ENCODE measurements at regions not wholly inside any gene's neighbourhood (a gene's known extent, or its start where the extent isn't known, plus 50 kb on each side); places are given as distances from the start of the nearest gene placed in this dataset.
"Not testable (repeated sequence)": the region's sequence is repeated elsewhere in the genome, so short reads cannot be mapped to it uniquely, and the experiment has no call there.

DNA sequence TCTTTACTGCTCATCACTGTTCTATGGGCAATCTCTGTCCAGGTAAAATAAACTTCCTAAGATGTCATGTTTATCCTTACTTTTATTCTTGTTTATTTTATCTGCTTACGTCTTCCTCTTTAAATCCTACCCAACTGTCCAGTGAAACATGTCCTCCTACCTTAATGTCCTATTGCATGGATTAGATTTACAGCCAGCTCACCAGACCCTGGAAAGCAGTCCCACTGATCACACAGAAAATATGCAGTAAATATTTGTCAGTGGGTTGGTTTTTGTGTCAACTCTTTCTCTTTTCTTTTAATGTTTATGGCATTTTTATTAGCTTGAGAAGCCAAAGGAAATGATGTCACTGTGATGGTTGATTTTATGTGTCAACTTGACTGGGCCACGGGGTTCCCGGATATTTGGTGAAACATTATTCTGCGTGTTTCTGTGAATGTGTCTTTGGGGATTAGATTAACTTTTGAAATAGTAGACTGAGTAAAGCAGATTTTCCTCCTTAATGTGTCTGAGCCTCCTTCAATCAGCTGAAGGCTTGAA is 258.3 kb downstream of the SRGAP2C start:
- Histone ChIP-seq H4K8ac (ENCODE audit: low read depth, low read length) (no peak overlapping the region), H3K18ac (ENCODE audit: low read length) (no peak overlapping the region), H2BK12ac (ENCODE audit: low read length) (no peak overlapping the region), H3K79me1 (ENCODE audit: low read depth, low read length) (no peaks in the 10 kb centered on the region), H3K36me3 (replicated peaks in 1 of 2; ENCODE audit: control insufficient read depth in 2 of 2, insufficient read depth in 2 of 2, low read length in 2 of 2) (no peaks in the 10 kb centered on the region), H3K4ac (ENCODE audit: low read length) (no peak overlapping the region), H3K4me3 (ENCODE audit: low read length in 2 of 2) (no peak overlapping the region), H3K27ac (replicated peaks; ENCODE audit: low read length) (no peak overlapping the region), H2AFZ (ENCODE audit: low read length) (no peak overlapping the region), H3K9ac (ENCODE audit: low read depth, low read length, poor library complexity) (no peak overlapping the region), H4K91ac (ENCODE audit: low read depth, low read length, poor library complexity) (no peak overlapping the region), H2BK120ac (ENCODE audit: low read depth, low read length) (no peak overlapping the region), H2BK15ac (ENCODE audit: low read length) (no peak overlapping the region), H3K9me3 (replicated peaks in 1 of 2; ENCODE audit: control insufficient read depth in 2 of 2, insufficient read depth in 1 of 2, low read depth in 1 of 2, low read length in 2 of 2) (no peaks in the 10 kb centered on the region), H3K4me1 (ENCODE audit: control insufficient read depth in 2 of 2, insufficient read depth in 1 of 2, low read depth in 1 of 2, low read length in 2 of 2) (no peaks in the 10 kb centered on the region), H3K4me2 (ENCODE audit: insufficient read depth, low read length, poor library complexity, severe bottlenecking) (no peak overlapping the region), H2BK5ac (ENCODE audit: low read length) (no peak overlapping the region), H3K14ac (ENCODE audit: low read length) (no peak overlapping the region), H3K27me3 (ENCODE audit: control insufficient read depth in 3 of 3, insufficient read depth in 3 of 3, low read depth in 1 of 3, low read length in 3 of 3) (no peaks in the 10 kb centered on the region), H3K23ac (ENCODE audit: low read depth, low read length, poor library complexity) (no peak overlapping the region), H2AK5ac (ENCODE audit: low read depth, low read length) (no peak overlapping the region)
- DNase-seq (ENCODE audit: low spot score): no peak
- no CpG with 5 or more reads among the region's 4 CpGs for WGBS, 2 donors (ENCODE audit: extremely low coverage in 2 of 2, insufficient read length in 2 of 2, insufficient replicate concordance in 1 of 2)

DNA sequence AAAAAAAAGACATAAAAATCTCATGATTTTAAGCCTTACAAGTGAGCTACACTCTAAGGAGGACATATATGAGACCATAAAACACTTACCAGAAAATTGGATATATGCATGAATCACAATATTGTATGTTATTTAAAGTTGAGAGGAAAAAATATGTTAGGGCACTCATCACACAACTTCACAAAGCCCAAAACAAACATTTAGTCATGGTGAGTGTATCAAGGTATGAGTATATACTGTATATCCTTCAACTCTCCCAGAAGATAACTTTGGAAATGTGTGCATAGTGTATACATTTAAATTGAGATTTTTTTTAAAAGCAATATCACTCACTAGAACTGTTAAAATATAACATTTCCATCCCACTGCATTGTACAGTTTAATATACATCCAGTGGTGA is 259.3 kb downstream of the SRGAP2C start:
- no peak overlapping the region for H2BK12ac ChIP-seq (ENCODE audit: low read length)
- H3K4me1 ChIP-seq (ENCODE audit: control insufficient read depth in 2 of 2, insufficient read depth in 1 of 2, low read depth in 1 of 2, low read length in 2 of 2): no peaks in the 10 kb centered on the region
- no peak overlapping the region for H3K27ac ChIP-seq (replicated peaks; ENCODE audit: low read length)
- no peak overlapping the region for H3K4me3 ChIP-seq (ENCODE audit: low read length in 2 of 2)
- no peak overlapping the region for H3K23ac ChIP-seq (ENCODE audit: low read depth, low read length, poor library complexity)
- H3K4me2 ChIP-seq (ENCODE audit: insufficient read depth, low read length, poor library complexity, severe bottlenecking): no peak overlapping the region
- H3K4ac ChIP-seq (ENCODE audit: low read length): no peak overlapping the region
- H3K18ac ChIP-seq (ENCODE audit: low read length): no peak overlapping the region
- H2BK120ac ChIP-seq (ENCODE audit: low read depth, low read length): no peak overlapping the region
- H3K27me3 ChIP-seq (ENCODE audit: control insufficient read depth in 3 of 3, insufficient read depth in 3 of 3, low read depth in 1 of 3, low read length in 3 of 3): no peaks in the 10 kb centered on the region
- H2AFZ ChIP-seq (ENCODE audit: low read length): no peak overlapping the region
- no peaks in the 10 kb centered on the region for H3K79me1 ChIP-seq (ENCODE audit: low read depth, low read length)
- no peak for DNase-seq (ENCODE audit: low spot score)
- H3K14ac ChIP-seq (ENCODE audit: low read length): no peak overlapping the region
- H4K91ac ChIP-seq (ENCODE audit: low read depth, low read length, poor library complexity): no peak overlapping the region
- H3K9ac ChIP-seq (ENCODE audit: low read depth, low read length, poor library complexity): no peak overlapping the region
- no peak overlapping the region for H2AK5ac ChIP-seq (ENCODE audit: low read depth, low read length)
- H3K36me3 ChIP-seq (replicated peaks in 1 of 2; ENCODE audit: control insufficient read depth in 2 of 2, insufficient read depth in 2 of 2, low read length in 2 of 2): no peaks in the 10 kb centered on the region
- H4K8ac ChIP-seq (ENCODE audit: low read depth, low read length): no peak overlapping the region
- no peak overlapping the region for H2BK5ac ChIP-seq (ENCODE audit: low read length)
- H2BK15ac ChIP-seq (ENCODE audit: low read length): no peak overlapping the region
- no peaks in the 10 kb centered on the region for H3K9me3 ChIP-seq (replicated peaks in 1 of 2; ENCODE audit: control insufficient read depth in 2 of 2, insufficient read depth in 1 of 2, low read depth in 1 of 2, low read length in 2 of 2)

DNA sequence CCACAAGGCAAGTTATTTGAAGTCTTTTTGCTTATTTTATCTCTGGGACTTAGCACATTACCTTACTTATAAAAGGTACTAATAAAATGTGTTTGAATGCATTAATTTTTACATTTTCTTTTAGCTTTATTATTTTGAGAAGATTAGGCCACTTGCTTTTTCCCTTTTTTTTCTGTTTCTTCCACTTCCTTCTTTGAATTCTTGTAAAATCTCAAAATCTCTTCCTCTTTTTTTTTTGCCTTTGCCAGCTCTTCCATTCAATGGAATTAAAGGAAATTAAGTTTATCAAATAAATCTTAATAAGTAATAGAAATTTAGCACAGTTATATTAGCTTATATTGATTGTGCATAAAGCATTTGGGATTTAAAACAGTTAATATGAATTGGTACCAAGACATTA is 260.9 kb downstream of the SRGAP2C start:
- H3K36me3 ChIP-seq (replicated peaks in 1 of 2; ENCODE audit: control insufficient read depth in 2 of 2, insufficient read depth in 2 of 2, low read length in 2 of 2): no peaks in the 10 kb centered on the region
- DNase-seq (ENCODE audit: low spot score): no peak
- no peaks in the 10 kb centered on the region for H3K4me1 ChIP-seq (ENCODE audit: control insufficient read depth in 2 of 2, insufficient read depth in 1 of 2, low read depth in 1 of 2, low read length in 2 of 2)

DNA sequence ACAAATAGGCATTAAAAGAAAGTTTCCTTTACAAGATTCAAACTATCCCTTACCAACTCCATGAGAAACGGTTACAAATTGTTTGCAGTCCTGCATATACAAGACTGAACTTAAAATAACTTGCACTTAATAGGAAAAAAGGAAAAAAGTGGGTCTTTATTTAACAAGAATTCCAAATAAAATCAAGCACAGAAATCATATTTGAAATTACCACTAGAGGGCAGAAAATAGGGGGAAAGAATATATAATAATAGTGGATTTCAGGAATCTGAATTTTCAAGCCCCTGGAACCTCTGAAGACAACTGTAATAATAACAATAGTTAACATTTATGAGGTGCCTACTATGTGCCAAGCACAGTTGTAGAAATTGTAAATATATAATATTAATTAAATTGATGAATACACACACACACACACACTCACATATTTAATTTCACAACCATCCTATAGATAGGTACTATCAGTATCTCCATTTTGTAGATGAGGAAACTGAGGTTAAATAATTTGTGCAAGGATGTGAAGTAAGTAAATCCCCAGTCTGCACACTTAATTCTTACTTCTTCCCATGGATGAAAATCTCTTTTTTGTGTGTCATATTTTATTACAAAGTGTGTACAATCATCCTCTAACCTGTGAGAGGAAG is 262.6 kb downstream of the SRGAP2C start:
- H2BK15ac ChIP-seq (ENCODE audit: low read length); H3K36me3 ChIP-seq (replicated peaks in 1 of 2; ENCODE audit: control insufficient read depth in 2 of 2, insufficient read depth in 2 of 2, low read length in 2 of 2); H3K4me2 ChIP-seq (ENCODE audit: insufficient read depth, low read length, poor library complexity, severe bottlenecking); H2AK5ac ChIP-seq (ENCODE audit: low read depth, low read length); H3K4ac ChIP-seq (ENCODE audit: low read length); H3K9me3 ChIP-seq (replicated peaks in 1 of 2; ENCODE audit: control insufficient read depth in 2 of 2, insufficient read depth in 1 of 2, low read depth in 1 of 2, low read length in 2 of 2); H3K27me3 ChIP-seq (ENCODE audit: control insufficient read depth in 3 of 3, insufficient read depth in 3 of 3, low read depth in 1 of 3, low read length in 3 of 3); H2BK120ac ChIP-seq (ENCODE audit: low read depth, low read length); H3K18ac ChIP-seq (ENCODE audit: low read length); H3K79me1 ChIP-seq (ENCODE audit: low read depth, low read length); H3K9ac ChIP-seq (ENCODE audit: low read depth, low read length, poor library complexity); H3K14ac ChIP-seq (ENCODE audit: low read length); DNase-seq (ENCODE audit: low spot score); H3K23ac ChIP-seq (ENCODE audit: low read depth, low read length, poor library complexity); H2BK12ac ChIP-seq (ENCODE audit: low read length); H3K27ac ChIP-seq (replicated peaks; ENCODE audit: low read length); H2BK5ac ChIP-seq (ENCODE audit: low read length); H3K4me1 ChIP-seq (ENCODE audit: control insufficient read depth in 2 of 2, insufficient read depth in 1 of 2, low read depth in 1 of 2, low read length in 2 of 2); H4K8ac ChIP-seq (ENCODE audit: low read depth, low read length); H4K91ac ChIP-seq (ENCODE audit: low read depth, low read length, poor library complexity); H3K4me3 ChIP-seq (ENCODE audit: low read length in 2 of 2); H2AFZ ChIP-seq (ENCODE audit: low read length): not testable (repeated sequence)
- WGBS, 2 donors (ENCODE audit: extremely low coverage in 2 of 2, insufficient read length in 2 of 2, insufficient replicate concordance in 1 of 2): no CpG with 5 or more reads among the region's 1 CpG

More for the DNA sequence above, 260.9 kb downstream of the SRGAP2C start:
- Histone ChIP-seq H3K4me3 (ENCODE audit: low read length in 2 of 2) (no peak overlapping the region), H3K4me2 (ENCODE audit: insufficient read depth, low read length, poor library complexity, severe bottlenecking) (no peak overlapping the region), H4K8ac (ENCODE audit: low read depth, low read length) (no peak overlapping the region), H2BK15ac (ENCODE audit: low read length) (no peak overlapping the region), H3K4ac (ENCODE audit: low read length) (no peak overlapping the region), H2BK12ac (ENCODE audit: low read length) (no peak overlapping the region), H3K9ac (ENCODE audit: low read depth, low read length, poor library complexity) (no peak overlapping the region), H3K27me3 (ENCODE audit: control insufficient read depth in 3 of 3, insufficient read depth in 3 of 3, low read depth in 1 of 3, low read length in 3 of 3) (no peaks in the 10 kb centered on the region), H3K18ac (ENCODE audit: low read length) (no peak overlapping the region), H3K9me3 (replicated peaks in 1 of 2; ENCODE audit: control insufficient read depth in 2 of 2, insufficient read depth in 1 of 2, low read depth in 1 of 2, low read length in 2 of 2) (no peaks in the 10 kb centered on the region), H2AFZ (ENCODE audit: low read length) (no peak overlapping the region), H3K27ac (replicated peaks; ENCODE audit: low read length) (no peak overlapping the region), H3K23ac (ENCODE audit: low read depth, low read length, poor library complexity) (no peak overlapping the region), H3K79me1 (ENCODE audit: low read depth, low read length) (no peaks in the 10 kb centered on the region), H2BK5ac (ENCODE audit: low read length) (no peak overlapping the region), H4K91ac (ENCODE audit: low read depth, low read length, poor library complexity) (no peak overlapping the region), H2BK120ac (ENCODE audit: low read depth, low read length) (no peak overlapping the region), H3K14ac (ENCODE audit: low read length) (no peak overlapping the region), H2AK5ac (ENCODE audit: low read depth, low read length) (no peak overlapping the region)
